Tibial artery (tissue), 4 donors: ENCODE measurements at regions not wholly inside any gene's neighbourhood (a gene's known extent, or its start where the extent isn't known, plus 50 kb on each side); places are given as distances from the start of the nearest gene placed in this dataset.
"Not testable (repeated sequence)": the region's sequence is repeated elsewhere in the genome, so short reads cannot be mapped to it uniquely, and the experiment has no call there.

ENCODE experiments used
- DNase-seq, 2 donors: peaks; one replicate each; pipeline ENCODE4 v3.0.0-alpha.2; 2019
- H3K27ac ChIP-seq, 2 donors: fragments of 200-600 bp; sonication (generic) in 1 of 2; 1 replicate in 1 of 2; 2 replicates in 1 of 2; pipeline ENCODE4 v1.5.1; 2018 to 2019; ENCODE audit warnings: mild to moderate bottlenecking in 1 of 2
- H3K27me3 ChIP-seq, 2 donors: fragments of 200-600 bp; sonication (generic) in 1 of 2; one replicate each; pipeline versions ENCODE4 v1.5.1 to v1.6.0; 2016 to 2019
- H3K36me3 ChIP-seq, 3 donors: fragments of 200-600 bp; sonication (generic) in 2 of 3; one replicate each; pipeline ENCODE4 v1.5.1; 2016 to 2019; ENCODE audit warnings: mild to moderate bottlenecking in 2 of 3
- H3K4me1 ChIP-seq, 4 donors: fragments of 200-600 bp; sonication (generic) in 2 of 4; 1 replicate in 3 of 4; 2 replicates in 1 of 4; pipeline ENCODE4 v1.5.1; 2016 to 2019
- H3K4me3 ChIP-seq, 2 donors: fragments of 200-600 bp; sonication (generic) in 1 of 2; 1 replicate in 1 of 2; 2 replicates in 1 of 2; pipeline ENCODE4 v1.5.1; 2018 to 2019; ENCODE audit warnings: mild to moderate bottlenecking in 2 of 2
- H3K9me3 ChIP-seq, 3 donors: fragments of 200-600 bp; sonication (generic) in 1 of 3; one replicate each; pipeline ENCODE4 v1.5.1; 2016 to 2019
- CTCF ChIP-seq, 2 experiments: fragments of 200-600 bp in 1 of 2; fragments of 450-650 bp in 1 of 2; IDR thresholded peaks; one replicate each; pipeline ENCODE4 v1.5.1; 2017 to 2019; ENCODE audit warnings: antibody characterized with exemption in 2 of 2, mild to moderate bottlenecking in 1 of 2, moderate library complexity in 1 of 2
- intact Hi-C: fragments of 100-400 bp; cut with DNase I; formaldehyde crosslinking; loops from one replicate; pipeline ENCODE4 v1.15.0; 2023; ENCODE audit warnings: low total_unique reads

- H3K27ac ChIP-seq, intact Hi-C loops, H3K4me1 ChIP-seq, H3K4me3 ChIP-seq, H3K36me3 ChIP-seq, H3K27me3 ChIP-seq, DNase-seq, H3K9me3 ChIP-seq: not testable (repeated sequence)
Measured at GRCh38 chr2:95754819-95755563, 163.2 kb downstream of the TRIM43 start.

- H3K27me3 ChIP-seq, intact Hi-C loops, H3K4me1 ChIP-seq, H3K9me3 ChIP-seq, H3K4me3 ChIP-seq, H3K27ac ChIP-seq, DNase-seq, H3K36me3 ChIP-seq: not testable (repeated sequence)
Measured at GRCh38 chr2:95755956-95756669, 164.3 kb downstream of the TRIM43 start.

- Histone ChIP-seq H3K27me3 (no peaks in the 10 kb centered on the region), H3K36me3 (no peaks in the 10 kb centered on the region), H3K4me1 (no peaks in the 10 kb centered on the region), H3K4me3 (no peak overlapping the region), H3K9me3 (no peaks in the 10 kb centered on the region), H3K27ac (no peak overlapping the region)
- DNase-seq = no peak
- no peak for TF ChIP-seq CTCF (IDR thresholded peaks at IDR 0.05)
- intact Hi-C loops = no loop called here
Measured at GRCh38 chr2:95757988-95758387, 166.2 kb downstream of the TRIM43 start.

- H3K4me1 ChIP-seq = no peaks in the 10 kb centered on the region
- no peaks in the 10 kb centered on the region for H3K9me3 ChIP-seq
- H3K27me3 ChIP-seq = no peaks in the 10 kb centered on the region
- DNase-seq = no peak
- intact Hi-C loops = no loop called here
- TF ChIP-seq CTCF (IDR thresholded peaks at IDR 0.05) = no peak
- no peak overlapping the region for H3K27ac ChIP-seq
- H3K4me3 ChIP-seq = no peak overlapping the region
- no peaks in the 10 kb centered on the region for H3K36me3 ChIP-seq
Measured at GRCh38 chr2:95759481-95760246, 167.9 kb downstream of the TRIM43 start.

GRCh38 chr2:95760806-95761525, 169.2 kb downstream of the TRIM43 start:
- intact Hi-C loops = no loop called here
- H3K36me3 ChIP-seq = no peaks in the 10 kb centered on the region

More at GRCh38 chr2:95760806-95761525, 169.2 kb downstream of the TRIM43 start:
- Histone ChIP-seq H3K27me3 (no peaks in the 10 kb centered on the region), H3K4me1 (no peaks in the 10 kb centered on the region), H3K4me3 (no peak overlapping the region), H3K9me3 (no peaks in the 10 kb centered on the region), H3K27ac (no peak overlapping the region)
- no peak for TF ChIP-seq CTCF (IDR thresholded peaks at IDR 0.05)
- DNase-seq = no peak
